GM21528 (cell line): ENCODE measurements at regions not wholly inside any gene's neighbourhood (a gene's known extent, or its start where the extent isn't known, plus 50 kb on each side); places are given as distances from the start of the nearest gene placed in this dataset.

Experiments used
- ATAC-seq: cut with Tn5 transposase; IDR thresholded peaks from one replicate; pipeline ENCODE4 v1.9.1; 2021; ENCODE audit warnings: mild to moderate bottlenecking, moderate library complexity; ENCODE audit not compliant: unreplicated experiment, low FRiP score

DNA sequence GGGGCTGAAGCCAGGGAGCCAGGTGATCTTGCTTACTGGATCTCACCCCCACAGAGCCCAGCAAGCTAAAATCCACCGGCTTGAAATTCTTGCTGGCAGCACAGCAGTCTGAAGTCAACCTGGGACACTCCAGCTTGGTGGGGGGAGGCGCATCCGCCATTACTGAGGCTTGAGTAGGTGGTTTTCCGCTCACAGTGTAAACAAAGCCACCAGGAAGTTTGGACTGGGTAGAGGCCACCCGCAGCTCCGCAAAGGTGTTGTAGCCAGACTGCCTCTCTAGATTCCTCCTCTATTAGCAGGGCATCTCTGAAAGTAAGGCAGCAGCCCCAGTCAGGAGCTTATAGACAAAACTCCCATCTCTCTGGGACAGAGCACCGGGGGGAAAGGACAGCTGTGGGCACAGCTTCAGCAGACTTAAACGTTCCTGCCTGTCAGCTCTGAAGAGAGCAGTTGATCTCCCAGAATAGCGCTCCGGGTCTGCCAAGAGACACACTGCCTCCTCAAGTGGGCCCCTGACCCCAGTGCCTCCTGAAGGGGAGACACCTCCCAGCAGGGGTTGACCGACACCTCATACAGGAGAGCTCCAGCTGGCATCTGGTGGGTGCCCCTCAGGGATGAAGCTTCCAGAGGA is 206.3 kb upstream of the KHDRBS2 start:
- ATAC-seq: no peak

- ATAC-seq: no peak
Measured at GRCh38 chr6:62480544-62480943, 194.5 kb upstream of the KHDRBS2 start.

GRCh38 chr6:62479697-62480220 is 193.7 kb upstream of the KHDRBS2 start:
- ATAC-seq: no peak

DNA sequence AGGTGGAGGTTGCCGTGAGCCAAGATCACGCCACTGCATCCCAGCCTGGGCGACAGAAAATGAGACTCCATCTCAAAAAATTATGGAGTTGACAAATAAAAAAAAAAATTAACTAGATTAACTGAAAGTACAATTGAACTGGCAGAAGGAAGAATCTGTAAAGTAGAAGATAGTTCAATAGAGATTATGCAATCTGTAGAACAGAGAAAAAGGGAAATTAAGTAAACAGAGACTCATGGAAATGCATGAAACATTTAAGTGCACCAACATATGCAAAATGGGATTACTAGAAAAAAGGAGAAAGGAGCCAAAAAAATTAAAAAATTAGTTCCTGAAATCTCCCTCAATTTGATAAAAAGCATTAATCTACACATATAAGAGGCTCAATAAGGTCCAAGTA is 188.8 kb upstream of the KHDRBS2 start:
- no peak for ATAC-seq

DNA sequence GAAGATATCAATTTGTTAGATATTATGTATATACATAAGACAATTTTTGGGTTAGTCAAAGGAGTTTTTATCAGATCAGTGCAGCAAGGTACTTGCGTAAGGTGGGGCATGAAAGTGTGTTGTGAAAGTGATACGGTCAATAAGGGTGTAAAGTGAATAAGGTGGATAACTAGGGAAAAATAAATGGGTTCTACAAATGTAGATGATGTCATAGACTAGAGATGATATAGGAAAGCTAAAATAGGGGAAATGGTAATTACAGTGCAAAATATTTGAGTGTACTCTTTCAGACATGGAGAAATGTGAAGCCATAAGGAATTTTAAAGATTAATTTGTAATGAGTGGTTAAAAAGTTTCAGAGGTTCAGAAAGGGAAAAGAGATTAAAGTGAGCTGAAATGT is 180.6 kb upstream of the KHDRBS2 start:
- ATAC-seq: no peak

- no peak for ATAC-seq
Measured at GRCh38 chr6:62465206-62465605, 179.2 kb upstream of the KHDRBS2 start.

- no peak for ATAC-seq
Measured at GRCh38 chr6:62452586-62452985, 166.6 kb upstream of the KHDRBS2 start.

- no peak for ATAC-seq
Measured at GRCh38 chr6:62446647-62447316, 160.8 kb upstream of the KHDRBS2 start.

- no peak for ATAC-seq
Measured at GRCh38 chr6:62445521-62445920, 159.5 kb upstream of the KHDRBS2 start.

DNA sequence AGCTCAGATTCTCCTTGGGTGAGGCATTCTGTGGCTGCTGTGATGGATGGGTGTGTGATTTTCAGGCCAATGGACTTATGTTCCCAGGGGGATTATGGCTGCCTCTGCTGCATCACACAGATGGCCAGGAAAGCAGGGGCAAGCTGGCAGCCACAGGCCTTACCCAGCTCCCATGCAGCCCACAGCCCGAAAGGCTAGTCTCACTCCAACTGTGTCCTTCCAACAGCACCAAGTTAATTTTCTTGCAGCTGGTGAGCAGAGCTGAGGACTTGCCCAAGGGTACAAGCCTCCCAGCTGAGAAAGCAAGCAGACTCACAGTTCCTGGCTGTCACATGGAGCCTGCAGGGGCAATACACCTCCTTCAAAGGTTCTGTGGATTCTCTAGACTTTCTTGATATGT is 155.2 kb upstream of the KHDRBS2 start:
- ATAC-seq: no peak

DNA sequence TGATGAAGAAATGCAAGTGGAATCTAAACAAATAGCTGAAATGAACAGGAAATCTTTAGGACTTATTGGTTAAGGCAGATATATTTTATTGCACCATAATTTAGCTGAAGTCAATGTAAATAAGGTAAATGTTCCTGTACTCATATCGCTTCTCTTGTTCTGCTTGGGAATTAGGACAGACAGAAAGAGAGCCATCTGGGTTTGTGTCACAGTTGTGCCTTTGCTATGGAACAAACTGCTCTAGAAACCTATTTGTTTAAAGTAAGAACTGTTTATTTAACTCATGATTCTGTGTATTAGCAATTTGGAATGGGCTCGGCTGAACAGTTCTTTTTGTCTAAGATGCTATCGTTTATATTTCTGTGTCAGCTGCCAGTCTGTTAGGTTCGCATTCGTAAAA is 143.8 kb upstream of the KHDRBS2 start:
- no peak for ATAC-seq

DNA sequence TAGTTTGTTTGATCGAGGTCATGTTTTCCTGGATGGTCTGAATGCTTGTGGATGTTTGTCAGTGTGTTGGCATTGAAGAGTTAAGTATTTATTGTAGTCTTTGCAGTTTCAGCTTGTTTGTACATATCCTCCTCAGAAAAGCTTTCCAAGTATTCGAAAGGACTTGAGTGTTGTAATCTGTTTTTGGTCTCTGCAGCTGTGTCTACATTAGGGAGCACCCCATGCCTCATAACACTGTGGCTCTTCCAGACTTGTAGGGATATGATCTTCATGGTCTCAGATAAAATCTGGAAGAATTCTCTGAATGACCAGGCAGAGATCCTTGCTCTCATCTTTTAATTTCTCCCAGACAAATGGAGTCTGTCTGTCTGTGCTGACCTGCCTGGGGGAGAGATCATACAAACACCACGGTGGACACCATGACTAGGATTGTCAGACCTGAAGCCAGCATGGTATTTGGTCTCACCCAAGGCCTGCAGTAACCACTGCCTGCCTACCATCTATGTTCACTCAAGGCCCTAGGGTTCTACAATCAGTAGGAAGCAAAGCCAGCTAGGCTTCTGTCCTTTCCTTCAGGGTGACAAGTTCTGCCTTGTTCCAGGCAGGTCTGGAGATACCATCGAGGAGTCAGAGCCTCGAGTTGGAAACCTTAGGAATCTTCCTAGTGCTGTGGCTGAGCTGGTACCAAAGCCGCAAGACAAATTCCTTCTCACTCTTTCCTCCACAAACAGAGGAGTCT is 114.7 kb upstream of the KHDRBS2 start:
- ATAC-seq: no peak

- ATAC-seq: no peak
Measured at GRCh38 chr6:62393608-62394007, 107.6 kb upstream of the KHDRBS2 start.

DNA sequence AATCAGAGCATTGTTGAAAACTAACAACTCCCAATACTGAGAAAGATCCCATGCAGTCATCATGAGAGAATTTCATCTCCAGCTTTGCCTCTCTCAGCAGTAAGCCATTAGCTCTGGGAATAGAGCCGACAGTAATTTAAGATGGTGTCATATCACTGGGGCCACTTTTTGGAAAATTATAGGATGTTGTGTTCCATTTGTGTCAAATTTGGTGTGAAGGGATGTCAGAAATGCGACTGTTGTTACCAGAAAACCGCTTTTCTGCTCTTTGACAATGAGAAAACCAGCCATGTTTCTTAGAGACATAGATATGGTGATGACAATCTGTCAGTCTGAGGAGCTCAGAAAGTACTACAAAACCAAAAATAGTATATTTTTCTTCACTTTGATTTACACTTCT is 106.3 kb upstream of the KHDRBS2 start:
- no peak for ATAC-seq

DNA sequence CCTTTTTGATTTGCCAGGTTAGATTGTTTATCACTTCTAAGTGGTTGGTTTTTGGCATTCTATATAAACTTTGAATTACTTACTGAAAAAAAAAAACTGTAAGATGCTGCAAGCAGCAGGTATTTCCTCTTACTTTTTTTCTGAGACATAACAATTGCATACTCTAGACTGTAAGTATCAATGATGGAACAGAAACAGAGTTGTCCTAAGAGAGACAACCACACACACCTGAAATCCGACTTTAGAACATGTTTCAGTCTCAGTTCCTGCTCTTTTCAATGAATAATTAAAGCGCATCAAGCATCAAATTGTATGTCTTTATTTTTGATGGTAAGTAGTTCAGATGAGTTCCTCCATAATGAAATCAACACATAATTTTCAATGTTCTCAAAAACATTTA is 105.3 kb upstream of the KHDRBS2 start:
- ATAC-seq: no peak

- no peak for ATAC-seq
Measured at GRCh38 chr6:62390401-62390800, 104.4 kb upstream of the KHDRBS2 start.

DNA sequence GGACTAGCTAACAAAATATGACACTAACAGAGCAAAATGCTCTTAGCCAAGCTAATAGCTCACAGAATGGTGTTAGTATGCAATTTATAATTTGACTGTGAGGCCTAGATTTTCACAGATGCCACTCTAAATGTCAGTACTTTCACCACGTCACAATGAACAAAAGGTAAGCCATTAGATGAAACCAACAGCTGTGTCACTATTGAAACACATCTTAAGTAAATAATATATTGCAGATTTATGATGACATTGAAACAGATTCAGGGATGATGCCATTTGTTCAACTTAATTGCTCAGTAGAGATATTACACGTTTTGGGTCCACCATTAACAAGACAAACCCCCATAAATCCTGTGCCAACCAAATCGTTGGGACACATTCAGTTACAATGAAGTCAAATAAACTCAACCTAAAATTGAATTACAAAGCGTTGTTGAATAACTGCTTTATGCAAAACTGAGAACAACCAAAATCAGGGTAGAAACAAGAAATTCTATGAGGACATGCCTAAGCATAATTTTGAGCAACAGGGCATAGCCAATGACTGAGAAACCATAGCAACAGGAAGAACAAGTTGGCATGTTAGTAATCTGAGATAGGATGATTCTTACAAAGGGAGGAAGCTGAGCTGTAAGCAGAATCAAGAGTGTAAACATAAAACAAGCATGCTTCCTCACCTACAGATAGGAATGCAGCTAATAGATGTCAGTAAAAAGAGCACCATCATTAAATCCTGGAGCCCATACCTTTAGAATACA is 85.6 kb upstream of the KHDRBS2 start:
- no peak for ATAC-seq

GRCh38 chr6:62367601-62368000 is 81.6 kb upstream of the KHDRBS2 start:
- peak; percentile 99 for ATAC-seq

DNA sequence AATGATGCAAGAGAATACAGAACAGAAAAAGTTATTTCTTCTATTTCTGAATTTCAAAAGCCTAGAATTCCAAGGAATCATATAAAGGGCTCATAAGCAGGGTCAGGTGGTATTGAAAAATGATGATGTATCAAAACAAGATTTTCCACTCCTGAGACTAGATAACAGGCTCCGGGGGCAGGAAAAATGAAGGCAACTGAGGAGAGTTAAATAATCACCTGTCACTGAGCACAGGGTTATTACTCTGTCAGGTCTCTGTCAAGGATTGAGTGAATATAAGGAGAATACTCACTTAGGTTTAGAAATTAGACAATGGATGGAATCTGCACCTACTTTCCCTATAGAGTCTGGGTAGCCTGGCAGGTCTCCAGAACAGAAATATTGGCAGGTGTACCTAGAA is 76.1 kb upstream of the KHDRBS2 start:
- no peak for ATAC-seq

DNA sequence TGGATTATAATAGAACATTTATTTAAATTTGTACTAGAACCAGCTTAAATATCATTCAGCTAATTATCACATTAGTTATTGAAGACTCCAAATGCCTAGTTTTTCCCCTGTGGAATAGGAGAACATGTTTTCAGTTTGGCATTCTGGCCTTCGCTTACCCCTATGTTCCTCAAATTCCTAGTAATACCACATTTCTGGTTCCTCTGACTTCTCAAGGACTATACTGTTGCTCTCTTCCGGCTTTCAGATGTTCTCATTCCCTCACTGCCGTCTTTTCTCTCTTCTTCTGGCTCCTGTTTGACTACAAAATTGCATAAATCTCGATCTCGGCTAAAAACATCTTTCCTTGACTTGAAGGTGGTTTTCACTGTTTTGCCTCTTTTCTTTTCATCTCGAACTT is 71.8 kb upstream of the KHDRBS2 start:
- ATAC-seq: no peak

GRCh38 chr6:62354261-62354660 is 68.2 kb upstream of the KHDRBS2 start:
- no peak for ATAC-seq
